Tibial artery (tissue), 4 donors: ENCODE measurements at regions not wholly inside any gene's neighbourhood (a gene's known extent, or its start where the extent isn't known, plus 50 kb on each side); places are given as distances from the start of the nearest gene placed in this dataset.

ENCODE experiments used
- DNase-seq, 2 donors: peaks; one replicate each; pipeline ENCODE4 v3.0.0-alpha.2; 2019
- H3K27ac ChIP-seq, 2 donors: fragments of 200-600 bp; sonication (generic) in 1 of 2; 1 replicate in 1 of 2; 2 replicates in 1 of 2; pipeline ENCODE4 v1.5.1; 2018 to 2019; ENCODE audit warnings: mild to moderate bottlenecking in 1 of 2
- H3K27me3 ChIP-seq, 2 donors: fragments of 200-600 bp; sonication (generic) in 1 of 2; one replicate each; pipeline versions ENCODE4 v1.5.1 to v1.6.0; 2016 to 2019
- H3K36me3 ChIP-seq, 3 donors: fragments of 200-600 bp; sonication (generic) in 2 of 3; one replicate each; pipeline ENCODE4 v1.5.1; 2016 to 2019; ENCODE audit warnings: mild to moderate bottlenecking in 2 of 3
- H3K4me1 ChIP-seq, 4 donors: fragments of 200-600 bp; sonication (generic) in 2 of 4; 1 replicate in 3 of 4; 2 replicates in 1 of 4; pipeline ENCODE4 v1.5.1; 2016 to 2019
- H3K4me3 ChIP-seq, 2 donors: fragments of 200-600 bp; sonication (generic) in 1 of 2; 1 replicate in 1 of 2; 2 replicates in 1 of 2; pipeline ENCODE4 v1.5.1; 2018 to 2019; ENCODE audit warnings: mild to moderate bottlenecking in 2 of 2
- H3K9me3 ChIP-seq, 3 donors: fragments of 200-600 bp; sonication (generic) in 1 of 3; one replicate each; pipeline ENCODE4 v1.5.1; 2016 to 2019
- CTCF ChIP-seq, 2 experiments: fragments of 200-600 bp in 1 of 2; fragments of 450-650 bp in 1 of 2; IDR thresholded peaks; one replicate each; pipeline ENCODE4 v1.5.1; 2017 to 2019; ENCODE audit warnings: antibody characterized with exemption in 2 of 2, mild to moderate bottlenecking in 1 of 2, moderate library complexity in 1 of 2
- intact Hi-C: fragments of 100-400 bp; cut with DNase I; formaldehyde crosslinking; loops from one replicate; pipeline ENCODE4 v1.15.0; 2023; ENCODE audit warnings: low total_unique reads

GRCh38 chr13:68176475-68176874, 946.3 kb upstream of the PCDH9 start:
- no peaks in the 10 kb centered on the region for H3K36me3 ChIP-seq
- H3K27me3 ChIP-seq, result no peaks in the 10 kb centered on the region
- no peak overlapping the region for H3K27ac ChIP-seq
- DNase-seq, result no peak
- no peak for TF ChIP-seq CTCF (IDR thresholded peaks at IDR 0.05)
- no peak overlapping the region for H3K4me3 ChIP-seq
- H3K9me3 ChIP-seq, result no peaks in the 10 kb centered on the region
- intact Hi-C loops, result no loop called here
- no peaks in the 10 kb centered on the region for H3K4me1 ChIP-seq

- DNase-seq, result no peak
- no peaks in the 10 kb centered on the region for H3K36me3 ChIP-seq
- no peaks in the 10 kb centered on the region for H3K4me1 ChIP-seq
- no peak for TF ChIP-seq CTCF (IDR thresholded peaks at IDR 0.05)
- no peaks in the 10 kb centered on the region for H3K9me3 ChIP-seq
- H3K27me3 ChIP-seq, result no peaks in the 10 kb centered on the region
- H3K27ac ChIP-seq, result no peak overlapping the region
- intact Hi-C loops, result no loop called here
- H3K4me3 ChIP-seq, result no peak overlapping the region
Observed at GRCh38 chr13:68174893-68175292, 944.8 kb upstream of the PCDH9 start.

- no peak for DNase-seq
- TF ChIP-seq CTCF (IDR thresholded peaks at IDR 0.05), result no peak
- no peaks in the 10 kb centered on the region for H3K9me3 ChIP-seq
- no peaks in the 10 kb centered on the region for H3K4me1 ChIP-seq
- H3K27me3 ChIP-seq, result no peaks in the 10 kb centered on the region
- no peaks in the 10 kb centered on the region for H3K36me3 ChIP-seq
- H3K27ac ChIP-seq, result no peak overlapping the region
- H3K4me3 ChIP-seq, result no peak overlapping the region
- intact Hi-C loops, result no loop called here
Observed at GRCh38 chr13:68173111-68173510, 943.0 kb upstream of the PCDH9 start.

GRCh38 chr13:68170961-68171360, 940.8 kb upstream of the PCDH9 start:
- H3K9me3 ChIP-seq, result no peaks in the 10 kb centered on the region

GRCh38 chr13:68168448-68168847, 938.3 kb upstream of the PCDH9 start:
- Histone ChIP-seq H3K4me3 (no peak overlapping the region), H3K27me3 (no peaks in the 10 kb centered on the region), H3K9me3 (no peaks in the 10 kb centered on the region), H3K36me3 (no peaks in the 10 kb centered on the region), H3K27ac (no peak overlapping the region), H3K4me1 (no peaks in the 10 kb centered on the region)
- intact Hi-C loops, result no loop called here
- no peak for TF ChIP-seq CTCF (IDR thresholded peaks at IDR 0.05)
- no peak for DNase-seq

More at GRCh38 chr13:68170961-68171360, 940.8 kb upstream of the PCDH9 start:
- intact Hi-C loops, result no loop called here
- no peaks in the 10 kb centered on the region for H3K27me3 ChIP-seq
- no peak overlapping the region for H3K27ac ChIP-seq
- no peak for TF ChIP-seq CTCF (IDR thresholded peaks at IDR 0.05)
- no peaks in the 10 kb centered on the region for H3K4me1 ChIP-seq
- H3K36me3 ChIP-seq, result no peaks in the 10 kb centered on the region
- no peak overlapping the region for H3K4me3 ChIP-seq
- no peak for DNase-seq

GRCh38 chr13:68160466-68160865, 930.3 kb upstream of the PCDH9 start:
- no peaks in the 10 kb centered on the region for H3K27me3 ChIP-seq
- intact Hi-C loops, result no loop called here
- H3K36me3 ChIP-seq, result no peaks in the 10 kb centered on the region
- no peak overlapping the region for H3K27ac ChIP-seq
- peaks cover 0 to 4% (median 0%) of the 10 kb centered on the region in 3 donors for H3K9me3 ChIP-seq
- no peak overlapping the region for H3K4me3 ChIP-seq
- TF ChIP-seq CTCF (IDR thresholded peaks at IDR 0.05), result no peak
- no peak for DNase-seq
- no peaks in the 10 kb centered on the region for H3K4me1 ChIP-seq
